ENCODE measurements at regions not wholly inside any gene's neighbourhood (a gene's known extent, or its start where the extent isn't known, plus 50 kb on each side); places are given as distances from the start of the nearest gene placed in this dataset.

- no peak for DNase-seq (ENCODE audit: low read depth)
Measured at GRCh38 chr5:63727583-63727982, 234.7 kb downstream of the HTR1A start.

GRCh38 chr5:63726496-63726895 is 235.7 kb downstream of the HTR1A start:
- no peak for DNase-seq (ENCODE audit: low read depth)

- DNase-seq (ENCODE audit: low read depth): no peak
Measured at GRCh38 chr5:63719147-63719546, 243.1 kb downstream of the HTR1A start.

- DNase-seq (ENCODE audit: low read depth): no peak
Measured at GRCh38 chr5:63700241-63700640, 262.0 kb downstream of the HTR1A start.

- DNase-seq (ENCODE audit: low read depth): no peak
Measured at GRCh38 chr5:63697811-63698210, 264.4 kb downstream of the HTR1A start.

- DNase-seq (ENCODE audit: low read depth): no peak
Measured at GRCh38 chr5:63690546-63690945, 271.7 kb downstream of the HTR1A start.

GRCh38 chr5:63687854-63688516 is 274.3 kb downstream of the HTR1A start:
- no peak for DNase-seq (ENCODE audit: low read depth)

- no peak for DNase-seq (ENCODE audit: low read depth)
Measured at GRCh38 chr5:63686938-63687337, 275.3 kb downstream of the HTR1A start.

- no peak for DNase-seq (ENCODE audit: low read depth)
Measured at GRCh38 chr5:63686181-63686580, 276.1 kb downstream of the HTR1A start.

GRCh38 chr5:63685454-63685853 is 276.8 kb downstream of the HTR1A start:
- DNase-seq (ENCODE audit: low read depth): no peak

GRCh38 chr5:63674881-63675280 is 287.4 kb downstream of the HTR1A start:
- DNase-seq (ENCODE audit: low read depth): no peak

- DNase-seq (ENCODE audit: low read depth): no peak
Measured at GRCh38 chr5:63655043-63655442, 307.2 kb downstream of the HTR1A start.

- DNase-seq (ENCODE audit: low read depth): no peak
Measured at GRCh38 chr5:63650581-63650980, 311.7 kb downstream of the HTR1A start.

GRCh38 chr5:63648376-63648775 is 313.9 kb downstream of the HTR1A start:
- no peak for DNase-seq (ENCODE audit: low read depth)

- no peak for DNase-seq (ENCODE audit: low read depth)
Measured at GRCh38 chr5:63629951-63630630, 332.2 kb downstream of the HTR1A start.

GRCh38 chr5:63613442-63613841 is 348.8 kb downstream of the HTR1A start:
- DNase-seq (ENCODE audit: low read depth): no peak

GRCh38 chr5:63603996-63604395 is 358.2 kb downstream of the HTR1A start:
- DNase-seq (ENCODE audit: low read depth): no peak

GRCh38 chr5:63602971-63603370 is 359.3 kb downstream of the HTR1A start:
- no peak for DNase-seq (ENCODE audit: low read depth)

GRCh38 chr5:63596254-63596653 is 366.0 kb downstream of the HTR1A start:
- DNase-seq (ENCODE audit: low read depth): no peak

- no peak for DNase-seq (ENCODE audit: low read depth)
Measured at GRCh38 chr5:63573380-63573779, 388.9 kb downstream of the HTR1A start.

GRCh38 chr5:63572740-63573139 is 389.5 kb downstream of the HTR1A start:
- no peak for DNase-seq (ENCODE audit: low read depth)

GRCh38 chr5:63570752-63571151 is 391.5 kb downstream of the HTR1A start:
- no peak for DNase-seq (ENCODE audit: low read depth)

GRCh38 chr5:63564789-63565188 is 397.5 kb downstream of the HTR1A start:
- DNase-seq (ENCODE audit: low read depth): no peak

Measured in stromal cell of bone marrow (primary cell).